ENCODE measurements at regions not wholly inside any gene's neighbourhood (a gene's known extent, or its start where the extent isn't known, plus 50 kb on each side); places are given as distances from the start of the nearest gene placed in this dataset.

DNA sequence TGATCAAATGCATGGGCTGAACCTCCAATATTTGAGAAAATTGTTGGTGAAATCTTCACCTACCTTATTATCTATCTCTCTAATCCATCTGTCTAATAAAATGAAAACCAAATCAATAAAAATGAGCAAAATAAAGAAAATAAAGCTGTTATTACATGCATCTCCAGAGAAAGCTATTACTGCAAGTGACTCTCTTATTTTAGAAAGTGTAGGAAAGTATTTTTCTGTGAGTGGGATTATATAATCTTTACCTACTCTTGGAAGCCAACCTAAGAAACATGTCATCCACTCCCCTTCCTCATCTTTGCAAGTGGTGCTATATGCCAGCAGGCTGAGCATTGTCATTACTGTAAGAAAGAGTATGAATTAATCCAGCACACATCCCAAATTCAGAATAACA is 191.5 kb upstream of the RFC3 start:
- H3K9me3 ChIP-seq (replicated peaks; ENCODE audit: control insufficient read depth, insufficient read depth, low read length): no peaks in the 10 kb centered on the region
- ChIA-PET RAD21 (ENCODE audit: unreplicated experiment) (interaction anchor here (0.9 kb wide), 1 partner anchor 52 kb away, joined by 3 read pairs; no protein-coding TSS in a partner anchor), SMC1A (ENCODE audit: uncharacterized antibody, unreplicated experiment) (interaction anchor here (0.7 to 0.8 kb wide), 2 partner anchors 53 to 97 kb away, joined by 3 read pairs; no protein-coding TSS in a partner anchor), POLR2A (no interaction called here), CTCF (interaction anchor here (1.2 kb wide), 1 partner anchor 11 kb away, joined by 3 read pairs; no protein-coding TSS in a partner anchor)
- no peak overlapping the region for H2AFZ ChIP-seq (ENCODE audit: control insufficient read depth, low read depth, low read length)
- H3K4me3 ChIP-seq: no peak overlapping the region
- TF ChIP-seq EZH2 (IDR thresholded peaks at IDR 0.05; ENCODE audit: borderline replicate concordance, control insufficient read depth, low read depth, low read length): no peak
- TF ChIP-seq, protein P1, sequence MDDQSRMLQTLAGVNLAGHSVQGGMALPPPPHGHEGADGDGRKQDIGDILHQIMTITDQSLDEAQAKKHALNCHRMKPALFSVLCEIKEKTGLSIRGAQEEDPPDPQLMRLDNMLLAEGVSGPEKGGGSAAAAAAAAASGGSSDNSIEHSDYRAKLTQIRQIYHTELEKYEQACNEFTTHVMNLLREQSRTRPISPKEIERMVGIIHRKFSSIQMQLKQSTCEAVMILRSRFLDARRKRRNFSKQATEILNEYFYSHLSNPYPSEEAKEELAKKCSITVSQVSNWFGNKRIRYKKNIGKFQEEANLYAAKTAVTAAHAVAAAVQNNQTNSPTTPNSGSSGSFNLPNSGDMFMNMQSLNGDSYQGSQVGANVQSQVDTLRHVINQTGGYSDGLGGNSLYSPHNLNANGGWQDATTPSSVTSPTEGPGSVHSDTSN (IDR thresholded peaks at IDR 0.05; ENCODE audit: insufficient replicate concordance, low read depth, low read length): no peak
- no peaks in the 10 kb centered on the region for H3K27me3 ChIP-seq (replicated peaks in 1 of 2; ENCODE audit: control insufficient read depth in 2 of 2, insufficient read depth in 2 of 2, low read length in 1 of 2)
- no peak overlapping the region for H3K27ac ChIP-seq (ENCODE audit: control insufficient read depth, insufficient read depth)
- in situ Hi-C loops (cut with MboI): no loop called here
- no peaks in the 10 kb centered on the region for H3K79me2 ChIP-seq (ENCODE audit: control insufficient read depth, insufficient read depth, low read length)
- FAIRE-seq (no peak), DNase-seq (ENCODE audit: low read depth, low spot score) (no peak), ATAC-seq (no peak)
- H3K4me2 ChIP-seq (ENCODE audit: control insufficient read depth, insufficient read depth): no peak overlapping the region
- no peaks in the 10 kb centered on the region for H3K36me3 ChIP-seq (ENCODE audit: control insufficient read depth in 2 of 2, insufficient read depth in 2 of 2, low read length in 1 of 2)
- H3K4me1 ChIP-seq (ENCODE audit: control insufficient read depth, insufficient read depth, low read length): no peaks in the 10 kb centered on the region
- H4K20me1 ChIP-seq (ENCODE audit: control insufficient read depth, insufficient read depth): no peaks in the 10 kb centered on the region
- H3K9ac ChIP-seq (ENCODE audit: control insufficient read depth, insufficient read depth, low read length): no peak overlapping the region
- intact Hi-C loops (cut with micrococcal nuclease; ENCODE audit: unreplicated experiment): no loop called here
- no TSS peak for BruUV-seq (replicated peaks)

DNA sequence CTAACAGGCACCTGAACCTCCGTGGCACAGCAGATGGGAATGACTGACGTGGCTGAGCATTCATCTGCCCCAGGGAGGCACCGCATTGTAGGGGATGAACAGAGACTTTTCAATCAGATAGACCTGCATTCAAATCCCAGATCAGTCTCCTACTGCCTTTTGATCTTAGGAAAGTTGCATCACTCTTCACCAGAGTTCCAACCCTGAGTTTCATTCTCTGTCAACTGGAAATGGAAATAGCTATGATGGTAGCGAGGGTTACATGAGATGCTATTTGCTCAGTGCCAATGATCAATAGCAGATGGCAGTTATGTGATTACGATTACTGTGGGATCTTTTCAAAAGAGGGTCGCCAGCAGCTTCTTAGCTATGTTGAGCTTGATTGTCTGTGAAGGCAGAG is 189.3 kb upstream of the RFC3 start:
- Histone ChIP-seq H3K79me2 (ENCODE audit: control insufficient read depth, insufficient read depth, low read length) (no peaks in the 10 kb centered on the region), H3K4me3 (no peak overlapping the region), H3K27me3 (replicated peaks in 1 of 2; ENCODE audit: control insufficient read depth in 2 of 2, insufficient read depth in 2 of 2, low read length in 1 of 2) (no peaks in the 10 kb centered on the region), H3K27ac (ENCODE audit: control insufficient read depth, insufficient read depth) (no peak overlapping the region), H3K9ac (ENCODE audit: control insufficient read depth, insufficient read depth, low read length) (no peak overlapping the region), H3K4me2 (ENCODE audit: control insufficient read depth, insufficient read depth) (no peak overlapping the region), H3K9me3 (replicated peaks; ENCODE audit: control insufficient read depth, insufficient read depth, low read length) (no peaks in the 10 kb centered on the region), H2AFZ (ENCODE audit: control insufficient read depth, low read depth, low read length) (no peak overlapping the region), H4K20me1 (ENCODE audit: control insufficient read depth, insufficient read depth) (no peaks in the 10 kb centered on the region), H3K36me3 (ENCODE audit: control insufficient read depth in 2 of 2, insufficient read depth in 2 of 2, low read length in 1 of 2) (no peaks in the 10 kb centered on the region), H3K4me1 (ENCODE audit: control insufficient read depth, insufficient read depth, low read length) (no peaks in the 10 kb centered on the region)
- ATAC-seq: no peak
- intact Hi-C loops (cut with micrococcal nuclease; ENCODE audit: unreplicated experiment): no loop called here
- in situ Hi-C loops (cut with MboI): no loop called here
- ChIA-PET POLR2A (no interaction called here), CTCF (interaction anchor here (0.7 to 1.7 kb wide), 4 partner anchors 9 to 86 kb away, joined by 3 to 4 read pairs (median 3); no protein-coding TSS in a partner anchor), SMC1A (ENCODE audit: uncharacterized antibody, unreplicated experiment) (interaction anchor here (0.9 to 1.8 kb wide), 7 partner anchors 9 to 91 kb away, joined by 3 to 6 read pairs (median 4); no protein-coding TSS in a partner anchor), RAD21 (ENCODE audit: unreplicated experiment) (interaction anchor here (1.2 kb wide), 1 partner anchor 96 kb away, joined by 3 read pairs; no protein-coding TSS in a partner anchor)
- DNase-seq (ENCODE audit: low read depth, low spot score): no peak
- TF ChIP-seq POU2F2 (IDR thresholded peaks at IDR 0.05; ENCODE audit: borderline replicate concordance, low read depth, low read length): no peak
- TF ChIP-seq ZNF24 (IDR thresholded peaks at IDR 0.05): no peak
- TF ChIP-seq MXI1 (IDR thresholded peaks at IDR 0.05; ENCODE audit: low read depth, low read length): no peak
- no peak for TF ChIP-seq POLR2AphosphoS5 (IDR thresholded peaks at IDR 0.05; ENCODE audit: low read length)
- WGBS (ENCODE audit: insufficient coverage, insufficient replicate concordance, low lambda C conversion rate, missing lambda C conversion rate): 94% methylated on average over 6 of the region's 6 CpGs
- no peak for FAIRE-seq
- BruUV-seq (replicated peaks): no TSS peak

Data from GM12878 (cell line).